ENCODE measurements at regions not wholly inside any gene's neighbourhood (a gene's known extent, or its start where the extent isn't known, plus 50 kb on each side); places are given as distances from the start of the nearest gene placed in this dataset.

GRCh38 chr21:14752345-14752909 is 206.3 kb upstream of the SAMSN1 start:
- TF ChIP-seq ASH2L (IDR thresholded peaks at IDR 0.05; ENCODE audit: borderline replicate concordance, low read depth) (no peak), CBX5 (IDR thresholded peaks at IDR 0.05; ENCODE audit: low read depth) (no peak), POLR2A (IDR thresholded peaks at IDR 0.05; ENCODE audit: low read depth, low read length) (no peak), EP300 (IDR thresholded peaks at IDR 0.05; ENCODE audit: borderline replicate concordance in 1 of 2, control insufficient read depth in 1 of 2, low read depth in 2 of 2, low read length in 2 of 2) (no peak), CHD1 (IDR thresholded peaks at IDR 0.05; ENCODE audit: low read depth, low read length) (no peak), POU2F2 (IDR thresholded peaks at IDR 0.05; ENCODE audit: borderline replicate concordance, low read depth, low read length) (no peak), YY1 (IDR thresholded peaks at IDR 0.05; ENCODE audit: low read depth, low read length) (no peak), MLLT1 (IDR thresholded peaks at IDR 0.05) (no peak)
